Muscle of arm (tissue), 1 donor: ENCODE measurements at regions not wholly inside any gene's neighbourhood (a gene's known extent, or its start where the extent isn't known, plus 50 kb on each side); places are given as distances from the start of the nearest gene placed in this dataset.
"Not testable (repeated sequence)": the region's sequence is repeated elsewhere in the genome, so short reads cannot be mapped to it uniquely, and the experiment has no call there.

ENCODE experiments used
- DNase-seq: peaks from one replicate; pipeline ENCODE4 v3.0.0-alpha.2; 2013

DNA sequence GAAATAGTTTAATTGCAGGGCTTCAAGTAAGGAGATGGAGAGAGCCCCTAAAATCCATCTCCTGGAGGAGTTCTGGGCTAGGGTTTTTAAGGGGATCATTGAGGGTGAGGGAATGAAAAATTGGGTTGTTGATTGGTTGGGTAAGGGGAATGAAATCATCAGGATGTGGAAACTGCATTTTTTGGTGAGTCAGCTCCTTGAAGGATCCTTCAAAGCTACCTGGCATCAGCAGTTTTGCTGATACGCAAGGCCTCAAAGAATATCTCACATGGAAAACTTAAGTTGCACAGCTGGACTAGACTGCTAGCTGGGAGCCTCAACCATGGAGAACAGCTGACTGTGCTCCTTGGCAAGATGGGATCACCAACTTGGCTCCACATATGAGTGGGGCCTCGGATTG is 136.7 kb downstream of the FGF10 start:
- DNase-seq: no peak

DNA sequence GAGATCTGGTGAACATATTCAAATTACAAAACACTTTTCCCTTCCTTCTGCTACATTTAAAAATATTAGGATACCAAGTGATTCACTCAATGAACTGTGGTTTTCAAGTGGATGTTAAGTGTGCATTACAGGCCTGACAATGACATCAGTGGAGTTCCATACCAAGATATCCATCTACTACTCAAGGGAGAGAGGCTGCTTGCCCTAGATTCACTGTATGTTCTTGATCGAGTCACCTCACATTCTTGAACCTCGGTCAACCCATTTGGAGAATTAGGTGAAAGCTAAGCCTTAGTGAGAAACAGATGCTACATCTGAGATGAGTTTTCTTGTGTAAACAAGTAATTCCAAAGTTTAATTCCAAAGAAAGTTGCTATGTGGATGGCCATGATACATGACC is 142.2 kb downstream of the FGF10 start:
- DNase-seq: no peak

GRCh38 chr5:44245935-44246334 is 143.3 kb downstream of the FGF10 start:
- no peak for DNase-seq

GRCh38 chr5:44242791-44243190 is 146.4 kb downstream of the FGF10 start:
- no peak for DNase-seq

DNA sequence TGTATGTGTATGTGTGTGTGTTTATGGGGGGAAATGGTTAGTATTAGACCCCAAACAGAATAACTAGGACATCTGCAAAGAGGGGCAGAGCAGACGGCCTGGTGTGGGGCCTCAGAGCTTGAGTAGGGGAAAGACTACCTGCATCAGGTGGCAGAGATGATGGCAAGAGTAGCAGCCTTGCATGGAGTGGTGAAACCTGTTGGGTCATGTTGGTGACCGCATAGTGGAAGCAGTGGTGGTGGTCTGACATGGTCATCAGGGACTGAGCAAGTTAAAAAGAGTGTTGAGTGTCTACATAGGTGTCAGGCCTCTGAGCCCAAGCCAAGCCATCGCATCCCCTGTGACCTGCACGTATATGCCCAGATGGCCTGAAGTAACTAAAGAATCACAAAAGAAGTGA is 153.2 kb downstream of the FGF10 start:
- DNase-seq: no peak

GRCh38 chr5:44233691-44234090 is 155.5 kb downstream of the FGF10 start:
- DNase-seq: no peak

GRCh38 chr5:44225231-44226160 is 163.7 kb downstream of the FGF10 start:
- DNase-seq: no peak

GRCh38 chr5:44199408-44199807 is 189.8 kb downstream of the FGF10 start:
- no peak for DNase-seq

- no peak for DNase-seq
Observed at GRCh38 chr5:44189255-44189654, 200.0 kb downstream of the FGF10 start.

DNA sequence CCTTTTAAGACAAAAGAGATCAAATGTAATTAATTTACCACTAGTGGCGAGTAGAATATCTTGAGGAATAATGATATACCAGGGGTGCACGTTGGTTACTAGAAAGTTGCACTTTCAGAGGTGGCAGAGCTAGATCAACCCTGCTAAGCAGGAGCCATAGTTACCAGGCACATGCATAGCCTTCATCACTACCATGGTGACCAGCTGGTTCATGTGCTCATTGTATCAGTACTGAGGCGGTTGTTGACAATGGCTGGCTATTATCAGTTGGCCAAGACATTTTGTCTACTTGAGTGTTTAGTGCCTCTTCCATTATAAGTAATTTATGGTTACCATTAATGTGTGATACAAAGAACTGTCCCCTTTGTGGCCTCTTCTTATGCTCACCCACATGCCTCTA is 201.2 kb downstream of the FGF10 start:
- DNase-seq: no peak

DNA sequence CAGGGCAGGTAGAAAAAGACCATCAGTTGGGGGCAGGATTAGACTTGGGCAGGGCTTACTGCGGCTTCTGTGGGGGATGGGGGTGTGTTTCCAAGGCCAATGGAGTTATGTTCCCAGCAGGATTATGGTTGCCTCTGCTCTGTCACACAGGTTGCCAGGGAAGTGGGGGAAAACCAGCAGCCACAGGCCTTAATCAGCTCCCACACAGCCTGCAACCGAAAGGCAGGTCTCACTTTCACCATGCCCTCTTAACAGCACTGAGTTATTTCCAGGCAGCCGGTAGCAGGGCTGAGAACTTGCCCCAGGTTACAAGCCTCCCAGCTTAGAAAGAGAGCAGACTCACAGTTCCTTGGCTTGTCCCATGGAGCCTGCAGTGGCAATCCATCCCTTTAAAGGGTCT is 205.5 kb downstream of the FGF10 start:
- no peak for DNase-seq

GRCh38 chr5:44183312-44183711 is 205.9 kb downstream of the FGF10 start:
- DNase-seq: no peak

DNA sequence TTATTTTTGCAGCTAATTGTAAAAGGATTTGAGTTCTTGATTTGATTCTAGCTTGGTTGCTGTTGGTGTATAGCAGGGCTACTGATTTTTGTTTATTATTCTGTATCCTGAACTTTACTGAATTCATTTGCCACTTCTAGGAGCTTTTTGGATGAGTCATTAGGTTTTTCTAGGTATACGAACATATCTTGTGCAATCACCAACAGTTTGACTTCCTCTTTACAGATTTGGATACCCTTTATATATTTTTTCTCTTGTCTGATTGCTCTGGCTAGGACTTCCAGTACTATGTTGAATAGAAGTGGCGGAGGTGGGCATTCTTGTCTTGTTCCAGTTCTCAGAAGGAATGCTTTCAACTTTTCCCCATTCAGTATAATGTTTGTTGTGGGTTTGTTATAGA is 210.8 kb downstream of the FGF10 start:
- no peak for DNase-seq

- DNase-seq: no peak
Observed at GRCh38 chr5:44167540-44167939, 221.7 kb downstream of the FGF10 start.

DNA sequence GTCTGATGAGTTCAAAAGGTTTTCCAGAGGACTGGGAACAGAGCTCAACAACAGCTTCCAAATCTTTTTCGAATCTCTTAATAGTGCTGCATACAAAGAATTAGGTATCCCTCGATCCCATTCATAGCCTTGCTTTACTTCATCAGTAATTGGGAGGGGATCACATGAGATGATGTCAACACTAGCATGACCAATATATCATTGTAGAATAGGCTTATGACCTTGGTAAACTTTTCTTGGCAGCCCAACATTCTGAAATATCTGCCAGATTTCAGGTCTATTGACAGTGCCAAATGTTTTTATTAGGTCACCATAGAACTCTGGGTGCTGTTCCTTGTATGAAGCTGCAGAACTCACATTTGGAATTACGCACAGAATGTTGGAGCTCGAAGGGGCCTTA is 228.9 kb downstream of the FGF10 start:
- DNase-seq: peak; percentile 55

DNA sequence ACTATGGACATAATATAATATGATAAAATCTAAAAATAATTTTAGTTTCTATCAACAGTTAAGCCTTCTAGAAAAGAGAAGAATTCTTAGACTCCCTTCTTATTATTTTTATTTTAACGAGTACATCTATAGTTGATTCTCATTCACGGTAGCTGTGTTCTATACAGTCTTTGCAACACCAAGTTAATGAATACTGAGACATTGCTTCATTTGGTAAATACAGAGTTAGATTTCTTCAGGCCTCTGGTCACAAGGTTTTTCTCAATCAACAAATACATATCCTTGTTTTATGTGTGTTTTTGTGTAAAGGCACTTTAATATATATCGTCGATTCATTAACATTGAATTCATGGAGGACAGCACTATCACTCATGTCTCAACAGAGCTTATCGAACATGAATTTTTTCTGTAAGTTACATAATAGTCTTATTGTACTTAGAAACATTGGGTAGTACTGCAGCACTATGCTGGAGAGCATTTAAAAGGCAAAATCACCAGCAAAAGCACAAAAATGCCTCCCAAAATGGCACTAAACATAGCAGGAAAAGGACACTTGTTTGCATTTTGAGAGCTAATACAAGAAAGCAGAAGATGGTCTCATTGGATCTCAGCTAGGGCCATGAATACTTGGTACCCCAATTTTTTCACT is 239.0 kb downstream of the FGF10 start:
- no peak for DNase-seq

DNA sequence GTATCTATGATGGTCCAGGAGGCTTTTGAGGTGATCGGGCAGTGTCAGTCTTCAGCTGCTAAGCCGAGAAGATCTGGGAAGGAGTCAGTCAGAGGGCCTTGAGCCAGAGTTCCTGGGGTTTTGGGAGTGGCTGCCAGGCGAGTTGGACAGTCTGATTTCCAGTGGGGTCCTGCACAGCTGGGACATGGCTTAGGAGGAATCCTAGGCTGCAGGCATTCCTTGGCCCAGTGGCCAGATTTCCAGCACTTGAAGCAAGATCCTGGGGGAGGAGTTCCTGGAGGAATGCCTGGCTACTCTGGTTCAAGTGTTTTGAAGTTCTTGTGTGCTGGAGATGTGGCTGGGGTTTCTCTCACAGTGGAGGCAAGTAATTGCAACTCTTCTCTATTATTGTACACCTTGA is 271.3 kb downstream of the FGF10 start:
- not testable (repeated sequence) for DNase-seq

DNA sequence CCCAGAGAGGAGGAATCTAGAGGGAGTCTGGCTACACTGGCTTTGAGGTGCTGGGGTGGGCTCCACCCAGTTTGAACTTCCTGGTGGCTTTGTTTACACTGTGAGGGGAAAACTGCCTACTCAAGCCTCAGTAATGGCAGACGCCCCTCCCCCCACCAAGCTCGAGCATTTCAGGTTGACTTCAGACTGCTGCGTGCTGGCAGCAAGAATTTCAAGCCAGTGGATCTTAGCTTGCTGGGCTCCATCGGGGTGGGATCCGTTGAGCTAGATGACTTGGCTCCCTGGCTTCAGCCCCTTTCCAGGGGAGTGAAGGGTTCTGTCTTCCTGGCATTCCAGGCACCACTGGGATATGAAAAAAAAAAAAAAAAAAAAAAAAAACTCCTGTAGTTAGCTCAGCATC is 281.0 kb downstream of the FGF10 start:
- DNase-seq: not testable (repeated sequence)

- DNase-seq: no peak
Observed at GRCh38 chr5:44099643-44100042, 289.6 kb downstream of the FGF10 start.

- DNase-seq: peak; percentile 77
Observed at GRCh38 chr5:44089424-44090144, 299.6 kb downstream of the FGF10 start.

GRCh38 chr5:44085083-44085482 is 304.1 kb downstream of the FGF10 start:
- DNase-seq: no peak

DNA sequence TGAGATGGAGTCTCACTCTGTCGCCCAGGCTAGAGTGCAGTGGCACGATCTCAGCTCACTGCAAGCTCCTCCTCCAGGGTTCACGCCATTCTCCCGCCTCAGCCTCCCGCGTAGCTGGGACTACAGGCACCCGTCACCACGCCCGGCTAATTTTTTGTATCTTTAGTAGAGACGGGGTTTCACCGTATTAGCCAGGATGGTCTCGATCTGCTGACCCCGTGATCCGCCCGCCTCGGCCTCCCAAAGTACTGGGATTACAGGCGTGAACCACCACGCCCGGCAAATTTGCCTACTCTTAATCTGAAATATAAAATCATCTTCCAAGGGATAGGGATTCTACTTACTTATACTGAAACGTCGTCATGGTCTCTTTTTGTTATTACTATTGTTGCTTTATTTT is 314.7 kb downstream of the FGF10 start:
- not testable (repeated sequence) for DNase-seq

GRCh38 chr5:44051591-44051990 is 337.6 kb downstream of the FGF10 start:
- no peak for DNase-seq
